ENCODE measurements at regions not wholly inside any gene's neighbourhood (a gene's known extent, or its start where the extent isn't known, plus 50 kb on each side); places are given as distances from the start of the nearest gene placed in this dataset.

DNA sequence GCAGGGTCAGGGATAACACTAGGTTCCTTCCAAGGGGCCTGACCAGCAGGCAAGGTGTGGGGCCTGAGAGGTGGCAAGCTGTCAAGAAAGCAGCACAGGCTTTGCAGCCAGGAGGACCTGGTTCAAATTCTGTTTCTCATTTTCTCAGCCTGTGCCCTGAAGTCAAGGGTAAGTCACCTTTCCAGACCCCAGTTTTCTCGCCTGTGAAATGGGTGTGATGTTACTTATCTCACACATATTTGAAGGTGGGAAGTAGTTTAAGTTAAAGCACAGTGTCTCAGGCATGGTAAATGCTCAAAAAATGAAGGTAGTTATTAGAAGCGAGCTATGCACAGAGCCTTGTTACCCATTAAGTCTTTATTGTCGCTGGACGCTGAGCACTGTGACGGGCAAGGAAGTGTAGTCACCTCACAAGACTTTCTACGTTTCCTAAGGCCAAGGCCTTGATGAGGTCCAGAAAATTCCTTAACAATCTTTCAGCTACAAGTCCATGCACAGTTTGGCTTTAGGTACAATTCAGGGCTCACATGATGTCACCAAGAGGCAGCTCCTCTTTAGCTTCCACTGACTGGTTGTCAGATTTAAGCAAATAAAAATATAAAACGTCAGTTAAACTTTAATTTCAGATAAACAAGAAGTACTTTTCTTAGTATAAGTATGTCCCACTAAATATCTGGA lies 522.6 kb upstream of the PROK2 start:
- no peak for DNase-seq (ENCODE audit: low read depth in 2 of 2)

GRCh38 chr3:72306800-72307341 lies 521.9 kb upstream of the PROK2 start:
- DNase-seq (ENCODE audit: low read depth in 2 of 2), result no peak

- no peak for DNase-seq (ENCODE audit: low read depth in 2 of 2)
These were observed 519.0 kb upstream of the PROK2 start for GRCh38 chr3:72303926-72304325.

DNA sequence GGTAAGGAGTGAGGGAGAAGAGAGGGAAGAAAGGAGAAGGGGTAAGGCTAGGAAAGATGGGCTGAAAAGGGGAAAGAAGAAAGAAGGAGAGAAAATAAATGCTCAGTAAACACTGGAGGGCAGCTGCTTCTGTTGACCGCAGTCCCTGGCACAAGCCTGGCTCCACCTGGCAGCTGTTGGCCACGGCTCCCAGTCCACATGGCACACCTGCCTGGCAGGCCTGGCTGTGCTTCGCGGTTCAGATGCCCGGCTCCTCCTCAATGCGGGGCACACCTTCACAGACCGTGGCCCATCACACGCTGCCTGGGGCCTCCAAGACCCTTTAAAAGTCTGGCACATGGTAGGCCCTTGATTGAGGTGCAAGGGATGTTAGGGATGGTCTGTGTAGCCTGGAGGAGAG lies 516.8 kb upstream of the PROK2 start:
- DNase-seq (ENCODE audit: low read depth in 2 of 2), result no peak

DNA sequence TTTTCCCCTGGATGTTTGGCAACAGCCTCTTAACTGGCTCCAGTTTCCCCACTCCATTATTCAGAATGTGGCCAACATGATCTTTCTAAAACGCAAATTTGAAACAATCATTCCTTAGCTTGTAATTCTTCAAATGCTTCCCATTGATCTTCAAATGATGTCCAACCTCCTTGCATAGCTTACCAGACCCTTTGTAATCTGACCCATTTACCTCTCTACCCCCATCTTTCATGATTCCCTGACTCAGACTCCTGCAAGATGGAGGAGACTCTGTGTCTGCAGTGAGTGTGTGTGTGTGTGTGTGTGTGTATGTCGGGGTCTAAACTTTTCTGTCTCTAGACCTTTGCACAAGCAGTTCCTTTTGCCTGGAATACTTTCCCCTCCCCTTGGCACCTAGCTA lies 515.7 kb upstream of the PROK2 start:
- no peak for DNase-seq (ENCODE audit: low read depth in 2 of 2)

DNA sequence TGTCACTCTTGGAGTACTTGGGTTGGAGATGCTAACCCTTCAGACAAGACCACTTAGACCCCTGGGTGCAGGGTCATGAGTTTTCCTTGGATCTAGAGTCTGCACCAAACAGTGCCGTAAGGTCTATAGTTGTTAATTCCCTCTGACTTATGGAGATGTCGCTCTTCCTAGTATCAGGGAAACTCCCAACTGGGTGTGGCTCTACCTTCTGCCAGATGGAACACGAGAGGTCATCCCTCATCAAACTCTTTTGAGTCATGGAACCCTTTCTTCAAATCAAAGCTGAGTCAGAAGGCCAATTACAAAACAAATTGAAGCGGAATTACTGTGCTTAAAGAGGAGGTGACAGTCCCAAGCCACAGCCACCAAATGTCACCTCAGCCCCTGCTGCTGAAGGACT lies 514.9 kb upstream of the PROK2 start:
- no peak for DNase-seq (ENCODE audit: low read depth in 2 of 2)

DNA sequence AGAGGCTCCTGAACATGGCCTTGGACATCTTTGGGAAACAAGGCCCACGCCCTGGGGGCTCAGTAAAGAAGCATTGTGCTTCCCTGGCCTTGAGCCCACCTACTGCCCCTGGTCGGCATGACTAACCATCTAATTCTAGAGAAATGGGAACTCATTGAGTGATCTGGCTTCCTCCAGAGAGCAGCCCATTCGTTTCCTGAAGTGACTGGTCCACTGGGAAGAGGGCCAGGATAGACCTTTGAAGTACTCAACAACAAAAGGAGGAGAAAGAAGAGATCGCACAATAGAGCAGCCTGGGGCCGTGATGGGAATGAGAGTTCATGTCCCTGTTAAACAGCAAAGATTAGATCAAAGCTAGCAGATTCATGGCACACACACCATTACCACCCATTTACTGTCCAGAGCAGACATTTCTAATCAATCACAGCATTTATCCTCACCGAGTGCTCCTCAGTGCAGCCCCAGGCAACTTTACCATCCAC lies 514.4 kb upstream of the PROK2 start:
- DNase-seq (ENCODE audit: low read depth in 2 of 2), result no peak

DNA sequence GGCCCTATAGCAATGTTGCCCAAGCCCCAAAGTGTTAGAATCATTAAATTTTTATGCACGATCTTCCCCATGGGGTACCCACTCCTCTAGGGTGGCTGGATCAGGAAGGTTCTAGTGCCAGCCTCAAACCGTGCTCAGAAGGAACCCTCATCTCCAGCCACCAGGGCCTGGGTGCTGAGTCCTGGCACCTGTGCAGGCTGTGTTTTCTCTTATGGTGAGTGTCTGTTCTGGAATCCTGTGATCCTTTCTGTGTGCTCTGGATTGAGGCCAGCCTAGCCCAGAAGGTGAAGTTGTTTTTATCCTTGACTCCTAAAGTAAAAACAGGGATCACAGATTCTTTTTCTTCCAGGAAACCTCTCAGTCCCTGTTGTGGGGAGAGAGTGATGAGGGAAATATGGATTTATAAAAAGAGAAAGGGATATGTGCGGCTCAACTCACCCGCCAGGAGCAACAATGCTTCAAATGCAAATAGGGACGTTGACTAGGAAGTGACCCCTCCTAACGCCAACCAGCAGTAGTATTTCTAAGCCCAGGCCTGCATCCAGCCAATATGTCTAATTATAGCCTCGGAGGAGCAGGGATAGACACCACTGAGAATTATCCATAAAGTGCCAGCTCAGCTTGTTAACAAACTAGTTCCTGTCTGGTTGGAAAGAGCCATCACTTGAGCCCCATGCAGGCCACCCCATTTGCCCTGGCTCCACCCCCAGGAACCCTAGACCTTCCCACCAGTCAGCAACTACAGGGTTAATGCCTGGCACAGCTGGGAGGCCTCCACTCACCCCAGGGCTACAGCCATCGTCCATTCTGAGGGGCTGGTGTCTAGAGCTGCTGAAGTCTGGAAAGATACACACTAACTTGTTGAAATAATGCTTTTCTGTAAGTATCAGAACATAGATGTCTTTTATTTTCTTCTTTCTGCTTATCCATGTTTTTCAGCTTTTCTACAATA lies 513.5 kb upstream of the PROK2 start:
- DNase-seq (ENCODE audit: low read depth in 2 of 2), result no peak

GRCh38 chr3:72297481-72297880 lies 512.5 kb upstream of the PROK2 start:
- no peak for DNase-seq (ENCODE audit: low read depth in 2 of 2)

DNA sequence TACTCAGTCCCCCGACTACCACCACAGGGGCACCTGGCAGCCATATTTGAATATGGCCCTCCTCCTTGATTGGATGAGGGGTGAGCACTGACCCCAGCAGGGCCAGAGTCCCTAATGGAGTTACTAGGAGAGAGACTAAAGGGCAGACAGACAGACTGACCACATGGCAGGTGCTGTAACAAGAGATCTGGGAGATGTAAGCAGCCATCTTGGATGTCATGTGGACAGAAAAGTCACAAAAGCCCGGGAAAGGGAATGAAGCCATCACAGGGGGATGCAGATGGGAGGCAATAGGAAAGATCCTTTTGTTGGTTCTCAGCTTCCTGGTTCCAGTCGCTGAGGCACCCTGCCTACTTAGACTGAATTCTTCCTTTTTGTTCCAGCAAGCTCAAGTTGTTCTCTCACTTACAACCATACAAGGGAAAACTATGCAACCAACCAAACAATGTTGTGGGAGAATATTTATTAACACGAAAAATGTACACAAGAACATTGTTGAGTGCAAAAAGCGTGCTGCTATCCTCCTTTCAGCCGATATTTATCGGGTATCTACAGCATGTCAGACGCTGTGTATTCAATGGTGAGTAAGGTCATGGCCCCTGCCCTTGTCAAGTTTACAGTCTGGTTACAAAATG lies 511.6 kb upstream of the PROK2 start:
- no peak for DNase-seq (ENCODE audit: low read depth in 2 of 2)

DNA sequence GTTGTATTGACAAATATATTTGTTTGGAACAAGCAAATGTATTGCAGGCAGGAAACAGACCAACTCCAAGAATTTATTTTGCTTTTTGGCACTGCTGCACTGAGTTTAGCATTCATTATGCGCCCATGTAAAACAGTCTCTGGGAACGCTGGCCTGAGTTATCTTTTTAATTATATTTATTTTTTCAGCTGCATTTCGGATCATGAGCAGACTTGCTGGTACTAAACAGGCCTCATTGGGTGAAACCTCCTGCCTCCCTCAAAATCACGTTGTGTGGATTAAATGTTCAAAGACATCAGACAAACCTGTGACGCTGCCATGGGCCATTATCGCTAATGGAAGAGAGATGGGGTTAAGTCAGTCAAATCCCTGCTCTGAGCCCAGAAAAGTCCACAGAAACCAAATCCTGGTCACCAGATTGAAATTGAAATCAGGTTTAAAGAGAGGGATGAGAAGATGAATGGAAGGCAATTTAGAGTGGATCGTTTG lies 511.1 kb upstream of the PROK2 start:
- DNase-seq (ENCODE audit: low read depth in 2 of 2), result no peak

DNA sequence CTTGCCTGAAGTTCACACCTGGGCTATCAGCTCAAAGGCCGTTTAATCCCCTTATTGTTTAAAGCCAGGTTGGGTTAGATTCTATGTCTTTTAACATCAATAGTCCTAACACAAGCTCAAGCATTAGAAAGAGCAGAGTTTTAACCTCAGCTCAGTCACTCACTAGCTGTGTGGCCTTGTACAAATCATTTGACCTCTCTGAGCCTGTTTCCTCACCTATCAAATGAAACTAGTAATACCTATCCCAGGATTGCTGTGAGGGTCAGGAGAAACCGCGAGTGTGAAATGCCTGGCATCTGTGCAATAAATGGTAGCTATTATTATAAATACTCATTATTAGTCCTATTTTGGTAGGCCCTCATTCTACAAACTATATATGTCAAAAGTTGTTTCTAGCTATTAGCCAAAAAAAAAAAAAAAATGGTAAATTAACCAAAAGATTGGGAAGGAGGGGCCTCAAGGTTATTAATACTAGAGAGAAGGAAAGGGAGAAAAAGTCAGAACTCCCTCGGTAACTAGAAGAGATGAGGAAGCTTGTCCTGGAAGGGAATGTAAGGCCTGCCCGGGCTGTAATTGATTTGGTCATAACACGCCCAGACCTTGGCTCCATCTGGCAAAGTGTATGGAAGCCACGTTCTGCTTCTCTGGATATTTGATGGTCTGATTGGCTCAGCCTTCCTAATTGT lies 510.5 kb upstream of the PROK2 start:
- DNase-seq (ENCODE audit: low read depth in 2 of 2), result no peak

DNA sequence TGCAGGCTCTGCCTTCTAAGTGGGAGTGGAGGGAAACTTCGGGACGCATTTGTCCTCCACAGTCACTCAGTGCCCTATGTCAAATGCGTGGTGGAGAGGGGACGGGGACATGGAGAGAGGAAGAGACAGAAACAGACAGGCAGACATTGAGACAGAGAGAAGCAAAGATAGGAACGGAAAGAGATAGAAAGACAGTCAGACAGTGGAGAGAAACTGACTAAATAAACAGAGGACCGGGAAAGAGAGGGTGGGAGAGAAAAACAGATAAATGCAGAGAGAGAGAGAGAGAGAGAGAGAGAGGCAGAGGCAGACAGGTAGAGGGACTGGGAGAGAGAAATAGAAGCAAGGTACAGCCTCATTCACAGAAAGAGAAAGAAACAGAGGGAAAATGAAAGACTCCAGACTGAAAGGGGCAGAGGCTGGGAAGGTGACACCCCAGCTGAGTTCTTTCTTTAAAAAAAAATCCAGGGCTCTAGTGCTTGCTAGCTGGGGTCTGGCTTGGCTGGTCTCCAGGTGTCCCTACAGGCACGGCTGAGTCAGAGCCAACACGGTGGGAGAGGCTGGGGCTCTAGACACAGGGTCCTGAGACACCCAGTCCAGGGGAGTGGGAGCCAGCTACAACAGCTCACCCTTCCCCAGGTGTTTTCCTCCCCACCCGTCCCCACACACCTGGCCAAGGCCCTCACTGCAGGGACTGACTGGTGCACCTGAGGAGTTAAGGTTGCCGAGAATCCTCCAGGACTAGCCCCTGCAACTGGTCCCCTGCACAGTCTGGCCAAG lies 506.1 kb upstream of the PROK2 start:
- no peak for DNase-seq (ENCODE audit: low read depth in 2 of 2)

GRCh38 chr3:72289692-72290071 lies 504.7 kb upstream of the PROK2 start:
- DNase-seq (ENCODE audit: low read depth in 2 of 2), result no peak

DNA sequence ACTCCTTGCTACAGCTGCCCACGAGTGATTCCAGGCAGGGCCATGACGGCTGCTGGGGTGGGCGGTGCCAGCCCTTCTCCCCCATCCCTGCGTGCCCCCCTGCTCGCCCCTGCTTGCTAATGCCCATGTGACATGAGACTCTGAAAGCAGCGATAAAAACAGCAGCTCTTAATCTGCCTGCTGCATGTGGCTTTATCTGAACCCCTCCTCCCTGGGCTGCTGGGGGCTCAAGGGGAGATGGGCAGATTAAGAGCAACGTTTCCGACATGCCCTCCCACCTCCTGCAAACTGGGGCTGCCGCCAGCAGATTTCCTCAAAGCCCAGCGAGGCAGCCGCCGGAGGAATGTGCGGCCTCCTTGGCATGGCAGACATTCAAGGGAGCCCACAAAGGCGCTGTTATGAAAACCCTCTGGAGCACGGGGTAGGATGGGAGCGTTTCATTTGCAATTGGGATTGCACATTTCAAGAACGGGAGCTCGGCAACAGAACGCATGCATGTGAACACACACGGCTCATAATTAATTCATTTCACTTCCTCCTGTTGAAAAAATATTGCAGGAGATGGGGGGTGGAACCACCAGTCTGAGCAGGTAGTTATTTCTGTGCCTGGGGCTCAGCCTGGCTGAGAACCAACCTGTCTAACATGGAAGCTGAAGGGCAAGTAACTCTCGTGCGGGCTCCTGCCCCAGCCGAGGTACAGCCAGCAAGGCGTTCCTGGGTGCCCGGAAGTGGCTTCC lies 504.2 kb upstream of the PROK2 start:
- DNase-seq (ENCODE audit: low read depth in 2 of 2), result no peak

DNA sequence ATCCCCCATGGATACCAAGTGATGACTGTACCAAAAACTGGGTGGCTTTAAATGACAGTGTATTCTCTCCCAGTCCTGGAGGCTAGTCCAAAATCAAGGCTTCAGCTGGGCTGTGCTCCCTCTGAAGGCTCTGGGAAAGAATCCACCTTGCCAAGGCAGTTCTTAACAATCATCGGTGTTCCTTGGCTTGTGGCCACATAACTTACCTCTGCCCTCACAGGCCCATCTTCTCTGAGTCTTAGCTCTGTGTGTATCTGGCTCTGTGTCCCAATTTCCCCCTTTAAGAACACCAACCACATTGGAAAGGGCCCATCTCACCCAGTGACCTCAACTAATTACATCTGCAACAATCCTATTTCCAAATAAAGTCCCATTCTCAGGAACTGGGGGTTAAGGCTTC lies 503.0 kb upstream of the PROK2 start:
- DNase-seq (ENCODE audit: low read depth in 2 of 2), result no peak

GRCh38 chr3:72285502-72285901 lies 500.6 kb upstream of the PROK2 start:
- DNase-seq (ENCODE audit: low read depth in 2 of 2), result no peak

GRCh38 chr3:72284471-72284870 lies 499.5 kb upstream of the PROK2 start:
- no peak for DNase-seq (ENCODE audit: low read depth in 2 of 2)

DNA sequence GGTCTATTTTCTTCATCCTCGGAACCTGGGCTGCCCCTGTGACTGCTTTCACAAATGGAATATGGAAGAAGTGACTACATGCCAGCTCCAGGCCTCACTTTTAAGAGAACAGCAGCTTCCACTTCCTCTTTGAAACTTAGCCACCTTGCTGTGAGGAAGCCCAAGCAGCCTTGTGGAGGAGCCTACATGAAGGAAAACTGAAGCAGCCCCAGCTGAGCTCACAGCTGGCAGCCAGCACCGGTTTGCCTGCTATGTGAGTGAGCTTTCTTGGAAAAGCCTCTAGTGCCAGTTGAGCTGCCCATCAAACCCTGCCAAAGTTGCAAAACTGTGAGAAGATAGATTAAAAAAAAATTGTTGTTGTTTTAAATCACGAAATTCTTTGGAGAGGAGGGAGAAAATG lies 498.0 kb upstream of the PROK2 start:
- DNase-seq (ENCODE audit: low read depth in 2 of 2), result no peak

DNA sequence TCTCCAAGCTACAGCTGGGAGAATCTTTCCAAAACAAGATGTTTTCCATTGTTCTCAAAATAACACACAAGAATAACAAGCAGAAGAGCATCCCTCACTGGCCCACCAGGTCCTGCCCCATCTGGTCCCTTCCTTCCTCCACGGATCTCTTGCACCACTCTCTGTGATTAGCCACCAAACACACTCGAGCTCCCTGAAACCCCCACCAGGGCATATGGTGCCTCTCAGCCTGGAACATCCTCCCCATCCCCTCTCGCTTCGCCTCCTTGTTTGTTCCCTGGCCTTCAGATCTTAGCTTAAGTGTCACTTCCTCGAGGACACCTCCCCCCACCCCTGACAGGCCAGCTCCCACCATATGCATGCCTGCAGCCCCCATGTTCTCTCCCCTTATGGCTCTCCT lies 496.6 kb upstream of the PROK2 start:
- no peak for DNase-seq (ENCODE audit: low read depth in 2 of 2)
